ENCODE measurements at regions not wholly inside any gene's neighbourhood (a gene's known extent, or its start where the extent isn't known, plus 50 kb on each side); places are given as distances from the start of the nearest gene placed in this dataset.

GRCh38 chr2:144759746-144760145 is 239.8 kb upstream of the ZEB2 start:
- TF ChIP-seq CTCF (conservative IDR thresholded peaks at IDR 0.05; ENCODE audit: low read depth, low read length) (no peak), EZH2 (IDR thresholded peaks at IDR 0.05; ENCODE audit: low read length, unreplicated experiment) (no peak), EZH2phosphoT487 (IDR thresholded peaks at IDR 0.05; ENCODE audit: borderline replicate concordance, low read length) (no peak)

Measured in PC-3 (cell line).